HG03442 (cell line): ENCODE measurements at regions not wholly inside any gene's neighbourhood (a gene's known extent, or its start where the extent isn't known, plus 50 kb on each side); places are given as distances from the start of the nearest gene placed in this dataset.

ENCODE experiments used
- ATAC-seq: cut with Tn5 transposase; IDR thresholded peaks from one replicate; pipeline ENCODE4 v1.9.1; 2021; ENCODE audit warnings: mild to moderate bottlenecking, moderate library complexity; ENCODE audit not compliant: unreplicated experiment

DNA sequence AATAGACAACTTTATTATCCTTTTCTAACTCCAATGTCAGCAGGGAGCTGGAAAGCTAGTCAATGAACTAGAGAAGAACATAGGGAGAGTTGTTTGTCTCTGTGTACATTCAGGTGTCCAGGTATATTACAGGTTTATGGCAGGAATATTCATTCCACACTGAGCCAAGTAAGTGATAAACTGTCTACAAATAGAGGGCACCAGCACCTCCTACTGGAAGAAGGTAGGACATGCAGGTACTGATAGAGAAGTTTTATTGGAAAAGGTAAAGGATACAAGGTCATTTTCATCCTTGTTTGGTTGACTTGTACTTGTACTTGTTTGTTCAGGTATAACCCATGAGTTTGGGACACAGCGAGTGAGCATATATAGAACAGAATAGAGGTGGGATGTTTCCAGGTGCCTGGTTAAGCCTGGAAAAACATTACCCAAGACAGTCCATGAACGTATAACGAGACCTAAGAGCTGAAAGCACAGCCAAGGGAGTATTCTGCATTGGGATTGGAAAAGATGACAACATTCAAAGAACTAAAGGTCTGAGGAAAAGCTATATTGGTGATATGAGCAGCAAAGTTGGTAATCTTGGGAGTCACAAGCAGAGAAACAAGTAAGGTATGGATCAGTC, 61.4 kb upstream of the PPP1R3C start:
- ATAC-seq, result no peak

DNA sequence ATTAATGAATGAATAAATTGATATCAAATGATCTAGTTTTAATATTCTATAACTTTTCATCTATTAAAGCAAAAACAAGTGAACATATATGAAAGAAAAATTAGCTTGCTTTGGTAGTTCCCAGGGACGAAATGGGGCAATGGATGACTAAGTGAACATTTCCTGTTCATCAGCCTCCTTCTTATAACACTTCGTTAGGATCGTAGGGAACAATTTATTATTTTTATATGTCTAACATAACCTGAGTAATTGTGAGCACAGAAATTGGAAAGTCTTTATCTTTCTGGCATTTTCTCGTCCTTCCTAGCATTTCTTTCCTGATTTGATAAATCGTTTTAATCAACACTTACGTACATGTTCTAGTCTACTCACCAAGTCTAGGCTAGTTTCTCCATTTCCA, 59.1 kb upstream of the PPP1R3C start:
- no peak for ATAC-seq

DNA sequence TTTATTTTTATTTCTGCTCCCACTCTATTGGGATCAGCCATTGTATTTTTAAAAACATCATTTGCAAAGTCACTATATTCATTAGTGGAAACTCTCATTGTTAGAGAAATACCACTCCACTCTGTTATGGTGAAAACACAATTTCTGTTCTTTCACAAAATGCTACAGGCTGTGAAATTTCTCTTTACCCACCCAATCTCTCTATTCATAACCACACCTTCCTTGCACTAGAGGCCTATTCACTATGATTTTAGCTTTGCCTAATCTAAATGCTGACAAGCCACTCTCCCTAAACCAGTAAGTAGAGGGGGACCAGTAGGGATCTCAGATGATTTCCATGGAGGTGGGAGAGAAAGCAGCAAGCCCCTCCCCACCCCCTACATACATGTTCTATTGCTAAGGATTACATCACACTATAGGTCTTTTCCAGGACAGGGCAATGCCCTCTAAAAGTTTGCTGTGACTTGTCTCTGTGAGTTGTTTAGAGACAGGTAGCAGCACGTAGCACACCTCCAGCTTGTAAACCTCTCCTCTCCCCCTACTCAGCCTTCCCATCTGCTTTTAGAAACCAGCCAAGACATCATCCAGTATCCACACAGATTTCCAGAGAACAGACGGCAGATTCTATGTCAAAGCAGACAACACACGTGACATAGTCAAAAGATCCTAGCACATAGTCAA, 58.3 kb upstream of the PPP1R3C start:
- no peak for ATAC-seq

DNA sequence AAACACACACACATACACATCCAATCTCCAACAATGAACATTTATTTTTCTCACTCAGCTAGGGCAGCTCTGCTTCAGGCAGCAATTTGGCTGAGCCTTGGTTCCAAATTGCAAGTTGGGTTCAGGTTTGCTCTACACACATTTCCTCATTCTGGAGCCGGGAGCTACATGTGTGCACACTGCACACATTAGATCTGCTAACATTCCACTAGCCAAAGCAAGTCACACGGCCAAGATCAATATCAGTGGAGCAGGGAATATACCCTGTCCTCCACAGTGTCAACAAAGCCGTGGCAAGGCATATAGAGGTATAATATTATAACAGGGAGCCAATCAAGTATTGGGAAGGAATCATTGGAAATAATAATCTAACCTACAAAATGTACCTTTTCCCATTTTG, 57.5 kb upstream of the PPP1R3C start:
- no peak for ATAC-seq

DNA sequence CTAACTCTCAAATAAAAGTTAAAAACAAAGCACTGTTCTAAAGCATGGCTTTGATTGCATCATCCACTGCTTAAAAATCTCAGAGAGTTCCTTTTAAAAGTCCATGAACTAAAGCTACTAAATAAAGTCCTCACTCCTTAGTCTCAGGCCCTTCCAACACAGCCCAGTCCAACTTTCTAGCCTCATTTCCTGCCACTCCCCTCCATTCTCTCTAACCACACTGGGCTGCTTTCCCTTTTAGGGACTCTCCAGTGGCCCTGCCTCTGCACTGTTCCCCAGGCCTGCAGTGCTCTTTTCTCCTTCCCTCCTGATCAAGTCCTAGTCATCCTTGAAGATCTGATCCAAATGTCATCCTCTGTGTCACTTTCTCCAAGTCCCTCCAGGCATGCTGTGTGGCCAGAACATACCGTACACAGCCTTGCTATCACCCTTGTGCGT, 56.9 kb upstream of the PPP1R3C start:
- ATAC-seq, result no peak

DNA sequence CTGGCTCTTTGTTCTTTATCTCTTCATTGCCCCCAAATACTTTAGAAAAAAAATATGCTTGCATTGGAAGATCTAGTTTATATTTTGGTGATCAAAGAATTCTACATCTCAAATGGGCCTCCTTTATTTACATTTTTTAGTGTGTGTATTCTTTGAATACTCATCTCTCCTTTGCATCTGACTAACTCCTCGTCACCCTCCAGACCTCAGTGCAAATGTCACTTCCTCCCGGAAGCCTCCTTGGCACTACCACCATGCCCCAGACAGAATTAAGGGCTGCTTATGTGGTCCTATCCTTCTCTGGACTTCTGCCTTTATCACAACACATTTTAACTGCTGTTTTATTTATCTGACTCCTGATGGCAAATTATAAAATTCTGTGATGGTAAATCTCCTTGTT, 52.0 kb upstream of the PPP1R3C start:
- ATAC-seq, result no peak

DNA sequence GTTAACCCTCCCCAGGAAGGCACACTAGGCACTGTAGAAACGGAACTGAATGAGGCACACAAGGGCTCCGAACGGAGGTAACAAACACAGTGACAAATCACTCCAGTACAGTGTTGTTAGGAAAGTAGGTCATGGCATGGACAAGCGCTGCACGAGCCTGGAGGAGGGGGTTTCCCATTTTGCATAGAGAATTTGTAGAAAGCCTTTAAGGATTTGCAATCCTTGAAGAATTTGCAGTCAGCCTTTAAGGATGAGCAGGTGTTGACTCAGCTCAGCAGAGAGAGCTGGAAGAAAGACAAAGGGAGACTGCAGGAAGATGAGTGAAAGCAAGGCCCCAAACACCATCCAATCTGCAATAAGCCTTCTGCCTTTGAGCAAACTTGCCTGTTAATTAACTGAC, 51.1 kb upstream of the PPP1R3C start:
- no peak for ATAC-seq

DNA sequence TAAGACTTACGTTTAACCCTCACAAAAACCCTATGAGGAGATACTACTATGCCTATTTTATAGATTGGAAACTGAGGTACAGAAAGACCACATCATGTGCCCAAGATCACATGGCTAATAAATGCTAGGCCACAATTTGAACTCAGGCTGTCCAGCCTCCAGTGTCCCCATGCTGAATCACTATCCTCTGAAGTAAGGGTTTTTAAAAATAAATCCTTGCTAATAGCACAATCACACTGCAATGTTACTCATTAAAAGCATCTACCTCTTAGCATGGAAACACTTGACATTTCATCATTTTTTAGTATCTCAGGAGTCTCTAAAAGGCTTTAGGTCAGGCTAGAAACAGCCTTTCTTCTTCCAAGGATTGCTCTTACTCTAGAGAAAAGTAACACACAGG, 50.0 kb upstream of the PPP1R3C start:
- ATAC-seq, result no peak
